Urothelium cell line (cell line): ENCODE measurements at regions not wholly inside any gene's neighbourhood (a gene's known extent, or its start where the extent isn't known, plus 50 kb on each side); places are given as distances from the start of the nearest gene placed in this dataset.

Experiments
- DNase-seq: peaks from one replicate; pipeline ENCODE4 v3.0.0; 2011; ENCODE audit warnings: low spot score, mixed read lengths
- FAIRE-seq: peaks from 2 replicates; lab custom pipeline; 2011; peaks lifted over from hg19 to GRCh38; lab: Jason Lieb, UNC

DNA sequence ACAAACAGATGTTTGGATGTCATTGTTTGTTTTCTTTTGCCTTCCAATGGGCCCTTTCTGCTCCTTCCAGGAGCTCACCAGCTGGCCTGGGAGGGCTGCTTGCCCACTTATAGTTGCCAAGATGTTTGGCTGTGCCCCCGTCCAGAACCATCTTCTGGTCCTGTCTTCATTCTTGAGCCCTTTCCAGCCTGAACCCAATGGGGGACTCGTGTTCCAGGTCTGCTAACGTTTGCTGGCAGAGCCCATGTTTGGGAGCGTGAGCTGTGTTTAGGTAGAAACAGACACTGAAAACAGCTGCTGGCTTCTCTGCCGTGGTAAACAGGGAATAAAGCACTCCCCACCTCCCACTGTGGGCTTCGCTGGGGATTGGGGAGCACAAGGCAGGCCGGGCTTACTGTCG is 83.2 kb upstream of the SYT13 start:
- FAIRE-seq (no peak), DNase-seq (no peak)

DNA sequence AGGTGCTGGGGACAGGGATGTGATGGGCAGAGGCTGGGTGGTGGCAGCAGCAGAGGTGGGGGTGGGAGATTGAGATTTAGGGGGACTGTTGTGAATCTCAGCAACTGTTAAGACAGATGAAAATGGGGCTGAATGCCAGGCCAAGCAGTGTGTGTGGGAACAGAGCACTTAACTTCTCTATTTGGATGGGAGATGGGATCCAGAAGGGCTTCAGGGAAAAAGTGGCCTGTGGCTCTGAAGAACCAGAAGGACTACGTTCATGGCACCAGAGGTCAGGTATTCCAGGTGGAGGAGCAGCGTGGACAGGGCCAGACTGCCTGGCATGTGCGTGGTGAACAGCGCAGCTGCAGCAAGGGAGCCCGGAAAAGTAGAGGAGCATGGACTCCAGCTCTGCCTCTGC is 82.6 kb upstream of the SYT13 start:
- no peak for FAIRE-seq
- DNase-seq = no peak

- FAIRE-seq (no peak), DNase-seq (no peak)
Measured at GRCh38 chr11:45366619-45367190, 80.6 kb upstream of the SYT13 start.

GRCh38 chr11:45365961-45366618 is 79.9 kb upstream of the SYT13 start:
- no peak for FAIRE-seq
- no peak for DNase-seq

DNA sequence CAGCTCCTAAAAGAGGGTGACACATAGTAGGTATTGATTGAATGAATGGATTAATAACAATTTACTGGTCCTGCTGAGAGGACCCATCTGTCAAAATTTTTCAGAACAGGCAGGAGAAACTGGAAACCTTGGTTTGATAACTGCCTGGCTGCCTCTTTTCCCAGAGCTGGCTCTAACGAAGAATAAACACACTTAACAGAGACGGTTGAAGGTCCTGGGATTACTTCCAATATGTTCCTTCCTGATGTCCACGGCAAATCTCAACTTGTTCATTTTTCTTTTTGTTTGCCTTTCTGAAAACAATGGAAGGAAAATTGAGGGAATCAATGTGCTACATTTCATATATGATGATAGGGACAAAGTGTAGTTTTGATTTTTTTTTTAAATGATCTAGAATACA is 76.5 kb upstream of the SYT13 start:
- no peak for DNase-seq
- FAIRE-seq = no peak

GRCh38 chr11:45361551-45361950 is 75.4 kb upstream of the SYT13 start:
- FAIRE-seq (no peak), DNase-seq (no peak)

DNA sequence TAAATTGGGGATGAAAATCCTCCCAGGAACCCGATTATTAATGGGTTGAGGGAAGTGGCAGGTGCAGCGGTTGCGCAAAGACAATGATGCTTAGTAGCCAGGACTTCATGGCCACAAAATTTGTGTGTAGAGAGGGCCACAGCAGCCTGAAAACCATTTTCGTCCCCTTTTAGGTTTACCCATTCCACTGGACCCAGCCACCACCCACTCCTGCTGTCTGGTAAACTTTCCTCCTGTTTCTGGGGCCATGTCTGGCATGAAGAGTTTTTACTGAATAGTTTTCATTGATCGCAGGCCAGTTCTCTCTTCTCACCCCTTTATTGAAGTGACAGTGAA is 69.5 kb upstream of the SYT13 start:
- FAIRE-seq (no peak), DNase-seq (no peak)

DNA sequence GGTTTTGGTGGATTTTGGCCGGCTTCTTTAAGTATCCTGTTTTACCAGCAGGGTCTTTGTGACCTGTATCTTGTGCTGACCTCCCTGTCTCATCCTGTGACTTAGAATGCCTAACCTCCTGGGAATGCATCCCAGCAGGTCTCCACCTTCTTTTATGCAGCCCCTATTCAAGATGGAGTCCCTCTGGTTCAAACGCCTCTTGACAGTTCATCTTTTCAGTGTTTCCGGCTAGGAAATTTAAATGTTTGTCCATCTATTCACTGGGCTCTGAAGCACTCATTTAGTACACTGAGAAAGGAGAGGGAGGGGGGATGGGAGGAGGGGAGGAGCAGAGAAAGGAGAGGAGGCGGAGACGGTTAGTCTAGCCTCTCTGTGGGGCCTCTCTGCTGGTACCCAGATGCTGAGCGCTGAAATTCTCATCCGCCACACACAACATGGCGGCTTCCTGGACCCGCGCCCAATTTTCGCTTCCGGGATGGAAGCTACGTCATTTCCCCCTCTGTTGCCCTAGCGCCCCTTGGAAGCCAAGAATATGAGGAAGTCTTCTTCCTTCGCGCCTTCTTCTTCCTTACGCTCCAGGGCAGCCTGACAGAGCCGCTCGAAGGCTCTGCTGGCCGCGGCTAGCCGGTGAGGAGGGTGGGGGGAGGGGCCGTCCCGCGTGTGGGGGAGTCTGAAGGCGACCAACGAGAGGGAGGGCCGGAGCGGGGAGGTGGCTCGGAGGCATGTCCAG is 69.0 kb upstream of the SYT13 start:
- DNase-seq = peak; percentile 42
- no peak for FAIRE-seq

DNA sequence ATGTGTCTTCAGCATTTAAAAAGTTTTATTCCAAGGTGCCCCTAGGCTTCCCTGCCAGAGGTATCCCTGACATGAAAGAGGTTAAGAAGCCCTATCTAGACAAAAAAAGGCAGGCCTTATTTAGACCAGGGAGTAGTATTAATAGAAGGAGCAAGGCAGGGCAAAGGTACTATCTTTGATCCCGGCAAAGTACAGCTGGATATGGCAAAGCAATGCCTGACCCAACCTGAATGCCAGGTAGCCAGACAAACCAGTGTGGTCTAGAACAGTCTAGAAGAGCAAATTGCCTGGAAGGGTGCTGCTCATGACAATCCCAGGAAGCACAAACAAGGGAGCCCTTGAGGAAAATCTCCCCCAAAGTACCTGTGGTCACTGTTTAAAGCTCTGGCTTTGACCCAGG is 62.6 kb upstream of the SYT13 start:
- DNase-seq (no peak), FAIRE-seq (no peak)

DNA sequence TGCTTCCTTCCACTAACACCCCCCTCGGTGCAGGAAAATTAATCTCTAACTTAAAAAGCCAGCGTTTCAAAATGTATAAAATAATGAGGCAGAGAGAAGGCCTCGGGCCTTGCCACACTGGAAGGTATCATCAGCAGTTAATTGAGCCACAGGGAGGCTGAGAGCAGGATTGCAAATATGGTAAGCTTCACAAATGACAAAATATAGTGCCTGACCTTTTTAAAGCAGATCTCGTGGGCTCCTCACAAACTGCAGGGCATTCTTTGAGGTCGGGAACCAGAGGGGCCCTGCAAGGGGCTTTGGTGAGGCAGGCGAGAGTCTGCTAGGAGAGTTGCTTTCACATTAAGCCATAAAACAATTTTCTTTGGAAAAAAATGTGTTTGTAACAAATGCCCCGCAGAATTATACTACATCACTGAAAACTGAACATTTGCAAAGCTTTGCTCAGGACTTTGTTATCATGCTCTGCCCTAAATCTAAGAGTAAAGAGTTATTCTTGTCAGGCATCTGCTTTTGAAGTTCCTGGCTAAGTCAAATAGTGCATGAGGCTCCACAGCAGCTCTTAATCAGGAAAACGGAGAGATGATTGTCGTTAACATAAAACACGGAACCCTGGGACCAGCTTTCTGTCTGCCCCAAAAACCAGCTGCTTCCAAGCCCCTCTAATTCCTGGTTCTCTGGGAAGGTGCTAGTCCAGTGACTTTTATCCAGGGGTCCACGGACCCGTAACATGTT is 61.4 kb upstream of the SYT13 start:
- no peak for DNase-seq
- FAIRE-seq = no peak

DNA sequence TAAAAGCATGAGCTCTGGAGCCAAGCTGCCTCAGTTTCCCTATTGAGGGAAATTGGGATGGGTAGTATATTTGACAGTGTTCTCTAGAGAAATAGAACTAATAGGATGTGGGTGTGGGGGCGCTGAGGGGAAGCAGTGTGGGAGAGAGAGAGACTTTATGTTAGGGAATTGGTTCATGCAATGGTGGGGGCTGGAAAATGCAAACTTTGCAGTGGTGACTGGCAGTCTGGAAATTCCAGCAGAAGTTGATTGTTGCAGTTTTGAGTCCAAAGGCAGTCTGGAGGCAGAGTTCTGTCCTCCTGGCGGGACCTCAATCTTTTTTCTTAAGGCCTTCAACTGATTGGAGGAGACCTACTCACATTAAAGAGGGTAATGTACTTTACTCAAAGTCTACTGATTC is 59.4 kb upstream of the SYT13 start:
- FAIRE-seq (no peak), DNase-seq (no peak)

DNA sequence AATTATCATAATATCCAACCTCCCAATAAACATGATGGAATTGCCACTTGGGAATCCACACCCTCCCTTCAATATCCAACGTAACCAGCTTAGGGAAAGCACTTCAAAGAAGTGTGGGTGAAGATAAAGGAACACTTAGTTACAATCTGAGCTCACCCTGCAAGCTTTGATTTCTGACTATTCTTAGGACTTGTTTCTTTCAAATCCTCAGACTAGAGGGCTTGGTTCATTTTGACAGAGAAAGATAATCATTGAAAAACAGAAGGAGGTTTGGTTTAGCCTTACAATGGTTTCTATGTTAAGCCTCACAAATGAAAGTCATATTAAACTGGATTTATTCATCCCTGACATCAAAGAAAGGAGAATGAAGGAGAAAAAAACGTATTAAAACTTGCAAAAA is 57.9 kb upstream of the SYT13 start:
- no peak for FAIRE-seq
- no peak for DNase-seq

- no peak for DNase-seq
Measured at GRCh38 chr11:45343444-45343843, 57.3 kb upstream of the SYT13 start.

DNA sequence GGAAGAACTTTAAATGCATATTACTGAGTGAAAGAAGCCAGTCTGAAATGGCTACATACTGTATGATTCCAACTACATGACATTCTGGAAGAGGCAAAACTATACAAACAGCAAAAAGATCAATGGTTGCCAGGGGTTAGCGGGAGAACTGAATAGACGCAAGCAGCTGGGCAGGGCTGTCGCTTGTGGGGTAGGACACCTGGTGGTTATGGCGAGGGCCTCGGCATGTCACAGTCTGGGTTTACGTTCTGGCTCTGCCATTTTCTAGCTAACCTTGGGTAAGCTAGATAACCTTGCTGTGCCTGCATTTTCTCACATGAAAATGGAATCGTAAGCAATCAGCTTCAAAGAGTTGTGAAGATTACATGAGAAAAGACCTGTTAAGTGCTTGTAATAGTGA is 55.2 kb upstream of the SYT13 start:
- DNase-seq (no peak), FAIRE-seq (no peak)

More at GRCh38 chr11:45343444-45343843, 57.3 kb upstream of the SYT13 start:
- FAIRE-seq = no peak

- DNase-seq = peak; percentile 96
Measured at GRCh38 chr11:45339729-45340519, 53.8 kb upstream of the SYT13 start.

GRCh38 chr11:45337583-45338360 is 51.6 kb upstream of the SYT13 start:
- no peak for DNase-seq

More at GRCh38 chr11:45339729-45340519, 53.8 kb upstream of the SYT13 start:
- peak; percentile 72 for FAIRE-seq

GRCh38 chr11:45336136-45336535 is 50.0 kb upstream of the SYT13 start:
- FAIRE-seq = no peak
- no peak for DNase-seq

More at GRCh38 chr11:45337583-45338360, 51.6 kb upstream of the SYT13 start:
- FAIRE-seq = no peak
